Gastrocnemius medialis (tissue), 4 donors: ENCODE measurements at regions not wholly inside any gene's neighbourhood (a gene's known extent, or its start where the extent isn't known, plus 50 kb on each side); places are given as distances from the start of the nearest gene placed in this dataset.

Source experiments
- CTCF ChIP-seq, 5 experiments: fragments of 450-650 bp in 3 of 5; fragments of 200-600 bp in 2 of 5; sonication (generic) in 2 of 5; IDR thresholded peaks in 4 of 5; conservative IDR thresholded peaks in 1 of 5; 1 replicate in 4 of 5; 2 replicates in 1 of 5; pipeline ENCODE4 v1.5.1; 2016 to 2019; ENCODE audit warnings: antibody characterized with exemption in 5 of 5, mild to moderate bottlenecking in 3 of 5, moderate library complexity in 3 of 5
- POLR2A ChIP-seq, 2 donors: fragments of 450-650 bp; IDR thresholded peaks; one replicate each; pipeline ENCODE4 v1.6.1; 2017; ENCODE audit warnings: antibody characterized with exemption in 2 of 2, mild to moderate bottlenecking in 2 of 2, moderate library complexity in 2 of 2

- TF ChIP-seq CTCF (IDR thresholded peaks at IDR 0.05 in 4 of 5, conservative IDR thresholded peaks at IDR 0.05 in 1 of 5) = no peak
- no peak for TF ChIP-seq POLR2A (IDR thresholded peaks at IDR 0.05)
These were observed 356.3 kb upstream of the ISX start for GRCh38 chr22:34709641-34710040.
